ENCODE measurements at regions not wholly inside any gene's neighbourhood (a gene's known extent, or its start where the extent isn't known, plus 50 kb on each side); places are given as distances from the start of the nearest gene placed in this dataset.

- ChIA-PET CTCF (no interaction called here), POLR2A (no interaction called here)
- Histone ChIP-seq H3K9me3 (ENCODE audit: control insufficient read depth, insufficient read depth, low read depth, low read length) (no peaks in the 10 kb centered on the region), H3K36me3 (ENCODE audit: control insufficient read depth in 2 of 2, insufficient read depth in 1 of 2, low read length in 2 of 2) (no peaks in the 10 kb centered on the region), H3K4me3 (ENCODE audit: low read depth, low read length) (no peak overlapping the region), H3K27ac (ENCODE audit: extremely low read depth, low read depth, low read length) (no peak overlapping the region), H3K4me1 (ENCODE audit: control insufficient read depth, insufficient read depth, low read length) (no peaks in the 10 kb centered on the region)
- TF ChIP-seq ZBTB17 (tag by site-specific recombination; IDR thresholded peaks at IDR 0.05) (no peak), MZF1 (tag by site-specific recombination; IDR thresholded peaks at IDR 0.05; ENCODE audit: borderline replicate concordance) (no peak), ZNF157 (tag by site-specific recombination; IDR thresholded peaks at IDR 0.05) (no peak), ZNF768 (tag by site-specific recombination; IDR thresholded peaks at IDR 0.05) (no peak), ZNF174 (tag by site-specific recombination; IDR thresholded peaks at IDR 0.05) (no peak), OVOL3 (tag by site-specific recombination; IDR thresholded peaks at IDR 0.05) (no peak), HOXD13 (CRISPR knock-in tag; IDR thresholded peaks at IDR 0.05; ENCODE audit: borderline replicate concordance) (no peak), ZNF639 (tag by site-specific recombination; IDR thresholded peaks at IDR 0.05) (no peak), ZNF561 (tag by site-specific recombination; IDR thresholded peaks at IDR 0.05; ENCODE audit: borderline replicate concordance) (no peak), PATZ1 (tag by site-specific recombination; IDR thresholded peaks at IDR 0.05) (no peak), MEIS1 (CRISPR knock-in tag; IDR thresholded peaks at IDR 0.05; ENCODE audit: borderline replicate concordance) (no peak)
Measured at GRCh38 chr16:54381601-54382313, 95.2 kb upstream of the IRX3 start.

GRCh38 chr16:54375071-54375470 is 88.5 kb upstream of the IRX3 start:
- Histone ChIP-seq H3K4me1 (ENCODE audit: control insufficient read depth, insufficient read depth, low read length) (no peaks in the 10 kb centered on the region), H3K4me3 (ENCODE audit: low read depth, low read length) (no peak overlapping the region), H3K9me3 (ENCODE audit: control insufficient read depth, insufficient read depth, low read depth, low read length) (no peaks in the 10 kb centered on the region), H3K36me3 (ENCODE audit: control insufficient read depth in 2 of 2, insufficient read depth in 1 of 2, low read length in 2 of 2) (no peaks in the 10 kb centered on the region), H3K27ac (ENCODE audit: extremely low read depth, low read depth, low read length) (no peak overlapping the region)
- ChIA-PET POLR2A (no interaction called here), CTCF (interaction anchor here (0.9 kb wide), 1 partner anchor 15 kb away, joined by 3 read pairs; no protein-coding TSS in a partner anchor)
- TF ChIP-seq ZSCAN16 (tag by site-specific recombination; IDR thresholded peaks at IDR 0.05) (no peak), ZNF629 (tag by site-specific recombination; IDR thresholded peaks at IDR 0.05) (no peak), ZNF621 (tag by site-specific recombination; IDR thresholded peaks at IDR 0.05) (no peak), GLIS1 (tag by site-specific recombination; IDR thresholded peaks at IDR 0.05) (no peak), ZNF280C (tag by site-specific recombination; IDR thresholded peaks at IDR 0.05) (no peak), GFI1B (tag by site-specific recombination; IDR thresholded peaks at IDR 0.05) (no peak), ZNF701 (tag by site-specific recombination; IDR thresholded peaks at IDR 0.05) (no peak), SP2 (tag by site-specific recombination; IDR thresholded peaks at IDR 0.05) (no peak), ZNF114 (tag by site-specific recombination; IDR thresholded peaks at IDR 0.05) (no peak), ZNF140 (tag by site-specific recombination; IDR thresholded peaks at IDR 0.05) (no peak), ZNF747 (tag by site-specific recombination; IDR thresholded peaks at IDR 0.05) (no peak), ZNF768 (tag by site-specific recombination; IDR thresholded peaks at IDR 0.05) (no peak), ZNF433 (tag by site-specific recombination; IDR thresholded peaks at IDR 0.05; ENCODE audit: low read depth) (no peak), ZNF561 (tag by site-specific recombination; IDR thresholded peaks at IDR 0.05; ENCODE audit: borderline replicate concordance) (no peak), ZNF658 (tag by site-specific recombination; IDR thresholded peaks at IDR 0.05) (no peak), KLF17 (tag by site-specific recombination; IDR thresholded peaks at IDR 0.05) (no peak)
